PC-9 (cell line): ENCODE measurements at regions not wholly inside any gene's neighbourhood (a gene's known extent, or its start where the extent isn't known, plus 50 kb on each side); places are given as distances from the start of the nearest gene placed in this dataset.

ENCODE experiments used
- EZH2 ChIP-seq: fragments of 200-600 bp; sonication (generic); IDR thresholded peaks from 2 replicates; pipeline ENCODE4 v1.8.0; 2017; ENCODE audit warnings: antibody characterized with exemption, low read depth
- TF ChIP-seq, protein P1 (sequence below): fragments of 200-600 bp; sonication (generic); conservative IDR thresholded peaks from 2 replicates; pipeline ENCODE4 v1.6.1; 2017; ENCODE audit warnings: mixed run types, antibody characterized with exemption, mild to moderate bottlenecking, moderate library complexity

DNA sequence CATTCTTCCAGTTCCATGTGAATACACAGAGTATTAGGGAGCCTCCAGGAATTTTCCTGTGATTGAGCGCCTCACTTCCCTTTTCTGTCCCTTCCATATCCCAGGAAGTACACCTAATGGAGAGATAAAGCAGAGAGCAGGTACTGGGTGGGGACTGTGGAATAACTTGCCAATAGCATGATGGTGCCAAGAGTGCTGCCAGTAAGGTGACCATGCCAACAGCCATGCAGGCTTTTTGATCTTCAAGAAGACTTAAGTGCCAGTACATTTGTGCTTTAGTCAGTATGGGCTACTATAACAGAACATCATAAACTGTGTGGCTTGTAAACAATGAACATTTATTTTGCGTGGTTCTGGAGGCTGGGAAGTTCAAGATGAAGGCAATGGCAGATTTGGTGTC lies 160.2 kb upstream of the RIMS1 start:
- TF ChIP-seq, protein P1, sequence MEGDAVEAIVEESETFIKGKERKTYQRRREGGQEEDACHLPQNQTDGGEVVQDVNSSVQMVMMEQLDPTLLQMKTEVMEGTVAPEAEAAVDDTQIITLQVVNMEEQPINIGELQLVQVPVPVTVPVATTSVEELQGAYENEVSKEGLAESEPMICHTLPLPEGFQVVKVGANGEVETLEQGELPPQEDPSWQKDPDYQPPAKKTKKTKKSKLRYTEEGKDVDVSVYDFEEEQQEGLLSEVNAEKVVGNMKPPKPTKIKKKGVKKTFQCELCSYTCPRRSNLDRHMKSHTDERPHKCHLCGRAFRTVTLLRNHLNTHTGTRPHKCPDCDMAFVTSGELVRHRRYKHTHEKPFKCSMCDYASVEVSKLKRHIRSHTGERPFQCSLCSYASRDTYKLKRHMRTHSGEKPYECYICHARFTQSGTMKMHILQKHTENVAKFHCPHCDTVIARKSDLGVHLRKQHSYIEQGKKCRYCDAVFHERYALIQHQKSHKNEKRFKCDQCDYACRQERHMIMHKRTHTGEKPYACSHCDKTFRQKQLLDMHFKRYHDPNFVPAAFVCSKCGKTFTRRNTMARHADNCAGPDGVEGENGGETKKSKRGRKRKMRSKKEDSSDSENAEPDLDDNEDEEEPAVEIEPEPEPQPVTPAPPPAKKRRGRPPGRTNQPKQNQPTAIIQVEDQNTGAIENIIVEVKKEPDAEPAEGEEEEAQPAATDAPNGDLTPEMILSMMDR: no peak
- no peak for TF ChIP-seq EZH2
